IPS-18a (cell line): ENCODE measurements at regions not wholly inside any gene's neighbourhood (a gene's known extent, or its start where the extent isn't known, plus 50 kb on each side); places are given as distances from the start of the nearest gene placed in this dataset.

Experiments used
- H3K27ac ChIP-seq: one replicate; pipeline ENCODE4 v1.5.1; 2013; ENCODE audit warnings: low read length
- H3K27me3 ChIP-seq: one replicate; pipeline ENCODE4 v1.6.1; 2013; ENCODE audit warnings: mild to moderate bottlenecking, low read length; ENCODE audit not compliant: control insufficient read depth, insufficient read depth
- H3K36me3 ChIP-seq: one replicate; pipeline ENCODE4 v1.6.1; 2013; ENCODE audit warnings: low read depth, low read length; ENCODE audit not compliant: control insufficient read depth
- H3K4me1 ChIP-seq: one replicate; pipeline ENCODE4 v1.6.1; 2013; ENCODE audit warnings: low read depth, low read length; ENCODE audit not compliant: control insufficient read depth
- H3K4me3 ChIP-seq: one replicate; pipeline ENCODE4 v1.5.1; 2013; ENCODE audit warnings: low read length
- H3K9ac ChIP-seq: one replicate; pipeline ENCODE4 v1.6.1; 2013; ENCODE audit warnings: mild to moderate bottlenecking, low read length, moderate library complexity
- H3K9me3 ChIP-seq: one replicate; pipeline ENCODE4 v1.6.1; 2013; ENCODE audit warnings: low read depth, low read length; ENCODE audit not compliant: control insufficient read depth

- Histone ChIP-seq H3K9ac (no peak overlapping the region), H3K27me3 (no peaks in the 10 kb centered on the region), H3K4me1 (peaks cover 7% of the 10 kb centered on the region), H3K27ac (no peak overlapping the region), H3K9me3 (no peaks in the 10 kb centered on the region), H3K4me3 (no peak overlapping the region), H3K36me3 (no peaks in the 10 kb centered on the region)
Measured at GRCh38 chr18:57202881-57203280, 56.0 kb downstream of the BOD1L2 start.

GRCh38 chr18:57205641-57206040, 58.8 kb downstream of the BOD1L2 start:
- no peaks in the 10 kb centered on the region for H3K9me3 ChIP-seq
- H3K4me1 ChIP-seq: peaks cover 23% of the 10 kb centered on the region
- no peak overlapping the region for H3K9ac ChIP-seq
- H3K27me3 ChIP-seq: no peaks in the 10 kb centered on the region
- H3K4me3 ChIP-seq: no peak overlapping the region
- no peaks in the 10 kb centered on the region for H3K36me3 ChIP-seq
- no peak overlapping the region for H3K27ac ChIP-seq

- no peaks in the 10 kb centered on the region for H3K9me3 ChIP-seq
- H3K4me1 ChIP-seq: peaks cover 27% of the 10 kb centered on the region
- H3K9ac ChIP-seq: no peak overlapping the region
- H3K27me3 ChIP-seq: peaks cover 6% of the 10 kb centered on the region
- no peaks in the 10 kb centered on the region for H3K36me3 ChIP-seq
- no peak overlapping the region for H3K27ac ChIP-seq
- no peak overlapping the region for H3K4me3 ChIP-seq
Measured at GRCh38 chr18:57207124-57207916, 60.4 kb downstream of the BOD1L2 start.

DNA sequence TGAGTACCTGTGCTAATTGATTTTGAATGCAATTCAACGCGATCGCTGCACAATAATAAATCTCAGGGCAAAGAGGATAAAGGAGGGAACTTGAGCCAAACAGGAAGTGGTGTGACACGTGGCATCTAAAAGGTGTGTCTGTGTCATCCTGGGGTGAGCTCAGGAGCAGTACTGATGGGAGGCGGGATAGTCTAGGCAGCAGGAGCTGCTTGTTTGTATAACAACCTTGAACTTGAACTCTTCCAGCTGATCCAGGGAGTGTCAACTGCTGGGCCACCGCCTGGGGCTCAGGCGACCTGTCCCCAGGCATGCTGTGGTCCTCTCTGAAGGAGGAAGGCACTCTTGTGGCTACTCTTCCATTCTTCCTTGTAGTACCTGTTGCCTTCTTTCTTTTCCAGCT, 61.2 kb downstream of the BOD1L2 start:
- peaks cover 27% of the 10 kb centered on the region for H3K4me1 ChIP-seq
- peaks cover 6% of the 10 kb centered on the region for H3K27me3 ChIP-seq
- no peaks in the 10 kb centered on the region for H3K36me3 ChIP-seq
- H3K27ac ChIP-seq: no peak overlapping the region
- H3K4me3 ChIP-seq: no peak overlapping the region
- no peaks in the 10 kb centered on the region for H3K9me3 ChIP-seq
- no peak overlapping the region for H3K9ac ChIP-seq

DNA sequence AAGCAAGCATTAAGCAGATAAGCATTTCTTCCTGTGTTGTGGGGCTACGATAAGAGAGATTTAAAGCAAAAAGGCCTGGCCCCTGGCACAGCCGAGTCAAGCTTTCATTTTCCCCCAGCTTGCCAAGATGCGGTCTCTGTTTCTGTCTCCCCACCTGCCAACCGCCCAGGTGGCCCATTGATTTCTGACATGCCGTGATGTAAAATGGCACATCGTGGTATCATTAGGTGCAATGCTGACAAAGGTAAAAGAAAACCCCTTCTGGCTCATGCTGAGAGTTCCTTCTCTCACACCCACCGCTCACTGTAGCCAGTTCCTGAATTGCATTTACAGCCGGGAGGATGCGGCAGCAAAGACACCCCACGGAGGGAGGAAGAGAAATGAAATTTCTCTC, 62.8 kb downstream of the BOD1L2 start:
- H3K9me3 ChIP-seq: no peaks in the 10 kb centered on the region
- H3K27me3 ChIP-seq: peaks cover 6% of the 10 kb centered on the region
- H3K9ac ChIP-seq: no peak overlapping the region
- peak overlapping the region; percentile 37 for H3K4me3 ChIP-seq
- H3K4me1 ChIP-seq: peaks cover 27% of the 10 kb centered on the region
- no peak overlapping the region for H3K27ac ChIP-seq
- H3K36me3 ChIP-seq: no peaks in the 10 kb centered on the region

DNA sequence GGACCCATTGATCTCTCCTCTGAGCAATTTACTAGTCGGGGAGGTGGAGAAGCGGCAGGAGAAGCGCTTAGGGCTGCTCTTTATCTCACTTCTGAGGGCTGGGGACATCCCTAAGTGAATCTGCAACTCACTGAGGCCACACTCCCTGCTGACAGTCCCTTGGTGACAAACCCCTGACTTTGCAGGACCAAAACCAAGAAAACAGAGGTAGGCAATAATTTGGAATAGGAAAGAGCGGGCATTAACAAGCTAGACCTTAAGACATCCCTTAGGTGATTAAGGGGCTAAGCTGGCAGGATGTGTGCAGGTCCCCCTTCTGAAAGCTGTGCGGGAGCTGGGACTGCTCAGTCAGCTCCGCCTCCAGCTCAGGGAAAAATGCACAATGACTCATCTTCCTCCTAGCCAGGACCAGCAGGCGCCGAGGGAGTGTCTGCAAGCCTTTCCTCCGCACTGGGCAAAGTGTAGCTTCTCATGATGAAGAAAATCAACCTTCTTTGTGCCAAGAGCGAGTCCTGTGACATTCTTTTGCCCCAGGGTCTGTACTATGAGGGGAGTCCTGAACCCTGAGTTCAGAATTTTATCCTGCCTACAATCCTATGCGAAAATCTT, 63.3 kb downstream of the BOD1L2 start:
- Histone ChIP-seq H3K4me1 (peaks cover 27% of the 10 kb centered on the region), H3K36me3 (no peaks in the 10 kb centered on the region), H3K4me3 (peak overlapping the region; percentile 37), H3K9me3 (no peaks in the 10 kb centered on the region), H3K27ac (no peak overlapping the region), H3K27me3 (peaks cover 6% of the 10 kb centered on the region), H3K9ac (no peak overlapping the region)

GRCh38 chr18:57210716-57211411, 64.0 kb downstream of the BOD1L2 start:
- Histone ChIP-seq H3K9me3 (no peaks in the 10 kb centered on the region), H3K4me3 (no peak overlapping the region), H3K27me3 (peaks cover 6% of the 10 kb centered on the region), H3K4me1 (peaks cover 27% of the 10 kb centered on the region), H3K27ac (no peak overlapping the region), H3K36me3 (no peaks in the 10 kb centered on the region), H3K9ac (no peak overlapping the region)

- Histone ChIP-seq H3K36me3 (no peaks in the 10 kb centered on the region), H3K9ac (no peak overlapping the region), H3K27me3 (peaks cover 6% of the 10 kb centered on the region), H3K4me3 (no peak overlapping the region), H3K9me3 (no peaks in the 10 kb centered on the region), H3K27ac (no peak overlapping the region), H3K4me1 (peaks cover 27% of the 10 kb centered on the region)
Measured at GRCh38 chr18:57211412-57211750, 64.5 kb downstream of the BOD1L2 start.

DNA sequence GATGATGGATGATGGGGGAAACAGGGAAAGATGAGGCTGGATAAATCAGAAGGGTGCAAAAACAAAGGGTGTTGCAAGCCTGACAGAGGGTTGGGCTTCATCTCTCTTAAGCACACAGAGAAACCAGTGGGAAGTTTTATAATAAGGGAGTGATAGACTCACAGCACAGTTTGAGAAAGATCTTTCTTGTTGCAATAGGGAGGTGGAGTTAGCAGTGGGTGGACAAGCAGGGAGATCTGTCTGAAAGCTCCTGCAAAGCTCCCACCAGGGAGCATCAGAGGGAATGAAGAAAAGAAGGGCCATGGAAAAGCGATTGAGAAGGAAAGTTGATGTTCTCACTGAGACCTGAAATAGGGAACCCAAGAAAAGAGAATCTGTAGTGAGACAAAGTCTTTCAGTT, 64.9 kb downstream of the BOD1L2 start:
- Histone ChIP-seq H3K27ac (no peak overlapping the region), H3K27me3 (peaks cover 6% of the 10 kb centered on the region), H3K9me3 (no peaks in the 10 kb centered on the region), H3K9ac (no peak overlapping the region), H3K4me3 (no peak overlapping the region), H3K4me1 (peaks cover 26% of the 10 kb centered on the region), H3K36me3 (no peaks in the 10 kb centered on the region)

DNA sequence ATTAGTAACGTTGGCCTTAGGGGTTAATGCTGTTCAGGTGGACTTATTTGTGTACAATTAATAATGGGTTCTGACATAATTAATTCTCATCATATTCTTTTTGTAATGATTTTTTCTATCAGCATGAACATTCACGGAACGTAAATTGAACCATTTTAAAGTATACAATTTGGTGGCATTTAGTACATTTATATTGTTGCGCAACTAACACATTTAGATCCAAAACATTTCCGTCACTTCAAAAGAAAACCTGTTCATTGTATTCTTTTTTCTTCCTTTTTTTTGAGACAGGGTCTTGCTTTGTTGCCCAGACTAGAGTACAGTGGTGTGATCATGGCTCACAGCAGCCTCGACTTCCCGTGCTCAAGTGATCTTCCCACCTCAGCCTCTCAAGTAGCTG, 65.8 kb downstream of the BOD1L2 start:
- Histone ChIP-seq H3K4me1 (peaks cover 19% of the 10 kb centered on the region), H3K27ac (no peak overlapping the region), H3K9me3 (no peaks in the 10 kb centered on the region), H3K36me3 (no peaks in the 10 kb centered on the region), H3K9ac (no peak overlapping the region), H3K27me3 (peaks cover 6% of the 10 kb centered on the region), H3K4me3 (no peak overlapping the region)

DNA sequence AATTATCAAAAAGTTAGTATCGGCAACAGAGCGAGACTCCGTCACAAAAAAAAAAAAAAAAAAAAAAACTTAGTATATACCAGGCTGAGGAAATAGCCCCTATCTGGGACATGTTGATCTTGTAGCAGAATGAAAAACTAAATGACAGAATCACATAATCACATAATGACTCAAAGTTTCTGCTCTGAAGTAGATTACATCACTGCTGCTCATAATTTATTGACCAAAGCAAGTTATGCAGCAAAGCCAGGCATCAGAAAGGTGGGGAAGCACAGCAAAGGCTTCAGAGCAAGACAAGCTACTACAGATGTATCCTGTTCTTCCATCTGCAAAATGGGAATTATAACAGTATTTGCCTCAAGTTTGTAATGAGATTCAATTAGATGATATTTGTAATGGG, 68.1 kb downstream of the BOD1L2 start:
- H3K4me1 ChIP-seq: peaks cover 10% of the 10 kb centered on the region
- no peak overlapping the region for H3K27ac ChIP-seq
- no peaks in the 10 kb centered on the region for H3K36me3 ChIP-seq
- no peak overlapping the region for H3K9ac ChIP-seq
- peaks cover 6% of the 10 kb centered on the region for H3K27me3 ChIP-seq
- H3K4me3 ChIP-seq: no peak overlapping the region
- H3K9me3 ChIP-seq: no peaks in the 10 kb centered on the region
